Mucosa of gallbladder (tissue), 1 donor: ENCODE measurements at regions not wholly inside any gene's neighbourhood (a gene's known extent, or its start where the extent isn't known, plus 50 kb on each side); places are given as distances from the start of the nearest gene placed in this dataset.

ENCODE experiments used
- DNase-seq: peaks from one replicate; pipeline ENCODE4 v3.0.0-alpha.2; 2020; ENCODE audit warnings: low spot score
- donor health status: DM: no; HTN: no; CAD: no.

GRCh38 chr15:47616876-47617275 lies 100.4 kb upstream of the SEMA6D start:
- DNase-seq: no peak

- DNase-seq: no peak
These were observed 99.1 kb upstream of the SEMA6D start for GRCh38 chr15:47618241-47618640.

- no peak for DNase-seq
These were observed 96.2 kb upstream of the SEMA6D start for GRCh38 chr15:47620960-47621681.

GRCh38 chr15:47622055-47622454 lies 95.2 kb upstream of the SEMA6D start:
- DNase-seq: no peak

GRCh38 chr15:47624503-47624902 lies 92.8 kb upstream of the SEMA6D start:
- no peak for DNase-seq

GRCh38 chr15:47639042-47639441 lies 78.3 kb upstream of the SEMA6D start:
- no peak for DNase-seq

GRCh38 chr15:47640079-47640478 lies 77.2 kb upstream of the SEMA6D start:
- no peak for DNase-seq

GRCh38 chr15:47640901-47641300 lies 76.4 kb upstream of the SEMA6D start:
- DNase-seq: no peak

- no peak for DNase-seq
These were observed 72.6 kb upstream of the SEMA6D start for GRCh38 chr15:47644722-47645121.

GRCh38 chr15:47650564-47650963 lies 66.7 kb upstream of the SEMA6D start:
- DNase-seq: no peak

GRCh38 chr15:47652328-47652727 lies 65.0 kb upstream of the SEMA6D start:
- no peak for DNase-seq

GRCh38 chr15:47652844-47653243 lies 64.5 kb upstream of the SEMA6D start:
- no peak for DNase-seq

GRCh38 chr15:47661661-47662180 lies 55.6 kb upstream of the SEMA6D start:
- no peak for DNase-seq

GRCh38 chr15:47663101-47663500 lies 54.2 kb upstream of the SEMA6D start:
- DNase-seq: no peak
